Urothelium cell line (cell line): ENCODE measurements at regions not wholly inside any gene's neighbourhood (a gene's known extent, or its start where the extent isn't known, plus 50 kb on each side); places are given as distances from the start of the nearest gene placed in this dataset.

Source experiments
- DNase-seq: peaks from one replicate; pipeline ENCODE4 v3.0.0; 2011; ENCODE audit warnings: low spot score, mixed read lengths
- FAIRE-seq: peaks from 2 replicates; lab custom pipeline; 2011; peaks lifted over from hg19 to GRCh38; lab: Jason Lieb, UNC

DNA sequence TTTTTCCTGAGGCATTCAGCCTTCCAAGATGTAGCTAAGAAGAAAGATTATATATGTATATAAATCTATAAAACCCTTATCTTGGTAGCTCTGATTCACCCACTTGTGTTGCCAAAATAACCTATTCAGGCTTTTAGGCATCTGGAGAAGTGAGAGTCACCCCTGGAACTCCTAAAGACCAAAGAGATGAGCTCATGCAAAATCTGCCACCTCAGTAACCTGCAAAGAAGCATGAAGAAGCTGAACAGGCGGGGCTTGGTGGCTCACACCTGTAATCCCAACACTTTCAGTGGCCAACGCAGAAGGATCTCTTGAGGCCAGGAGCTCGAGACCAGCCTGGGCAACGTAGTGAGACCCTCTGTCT is 393.7 kb downstream of the FOXO1 start:
- DNase-seq, result no peak

DNA sequence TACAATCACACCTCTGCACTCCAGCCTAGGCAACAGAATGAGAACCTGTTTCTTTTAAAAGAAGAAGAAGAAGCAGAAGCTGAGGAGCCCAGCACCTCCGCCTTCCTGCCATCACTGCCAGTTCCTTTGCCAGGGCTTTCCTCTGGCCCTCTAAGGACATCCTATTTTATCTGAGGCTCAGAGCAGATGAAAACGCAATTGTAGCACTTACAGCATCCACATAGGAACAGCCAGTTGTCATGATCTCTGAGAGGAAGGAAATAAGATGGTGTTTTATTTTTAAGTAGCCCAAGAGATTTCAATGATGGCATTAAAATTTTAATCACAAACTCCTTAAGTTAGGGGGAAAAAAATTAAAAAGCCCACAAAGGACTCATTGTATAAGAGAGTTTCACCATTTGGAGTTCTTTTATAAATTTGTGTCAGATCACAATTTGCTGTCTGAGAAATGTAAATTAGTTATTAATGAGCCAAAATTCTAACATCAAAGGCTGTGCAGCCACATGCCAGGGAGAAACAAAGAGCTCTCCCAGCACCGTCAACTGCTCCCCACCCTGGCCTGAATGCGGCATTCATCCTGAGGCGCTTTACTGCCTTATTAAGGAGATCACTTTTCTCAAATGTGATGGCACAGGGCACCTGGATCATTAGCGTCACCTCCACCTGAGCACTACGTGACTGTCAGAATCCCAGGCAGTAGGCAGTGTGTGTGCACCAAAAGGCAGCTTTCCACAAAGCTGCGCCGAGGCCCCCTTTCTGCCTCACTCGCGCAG is 393.0 kb downstream of the FOXO1 start:
- FAIRE-seq, result no peak

More for the DNA sequence above, 393.7 kb downstream of the FOXO1 start:
- FAIRE-seq, result no peak

DNA sequence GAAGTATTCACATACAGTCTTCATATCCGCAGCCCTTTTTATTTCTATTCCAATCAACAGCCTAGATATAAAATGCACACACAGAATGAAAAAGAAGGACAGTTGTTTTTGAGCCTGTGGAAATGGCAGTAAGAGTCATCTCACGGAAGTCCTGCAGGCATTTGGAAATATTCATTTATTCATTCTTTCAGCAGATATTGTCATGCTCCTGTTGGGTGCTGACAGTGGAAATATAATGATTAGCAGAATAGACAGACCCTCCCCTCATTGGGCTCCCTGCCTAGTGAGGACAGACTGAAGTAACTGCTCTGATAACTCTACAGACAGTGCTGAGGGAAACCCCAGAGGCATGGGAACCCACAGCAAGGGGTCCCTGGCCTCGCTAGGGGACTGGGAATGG is 392.3 kb downstream of the FOXO1 start:
- DNase-seq (no peak), FAIRE-seq (no peak)

More for the DNA sequence above, 393.0 kb downstream of the FOXO1 start:
- no peak for DNase-seq

DNA sequence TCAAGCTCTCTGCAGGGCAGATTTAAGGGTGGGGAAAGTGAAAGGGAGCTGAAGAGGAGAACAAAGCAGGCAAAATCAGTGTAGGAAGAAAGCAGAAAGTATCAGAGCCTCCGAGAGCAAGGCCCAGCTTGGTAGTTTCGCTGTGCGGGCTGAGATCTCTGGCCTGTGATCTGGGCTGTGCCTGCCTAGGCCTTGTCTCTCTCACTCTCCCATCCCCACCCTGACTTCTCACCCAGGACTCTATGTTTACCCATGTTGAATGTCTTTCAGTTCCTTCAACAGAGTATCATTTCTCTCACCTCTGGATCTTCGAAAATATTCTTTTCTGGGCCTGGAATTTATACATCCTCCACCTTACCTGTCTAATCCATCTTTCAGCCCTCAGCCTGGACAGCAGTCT is 391.3 kb downstream of the FOXO1 start:
- FAIRE-seq, result no peak
- DNase-seq, result no peak

DNA sequence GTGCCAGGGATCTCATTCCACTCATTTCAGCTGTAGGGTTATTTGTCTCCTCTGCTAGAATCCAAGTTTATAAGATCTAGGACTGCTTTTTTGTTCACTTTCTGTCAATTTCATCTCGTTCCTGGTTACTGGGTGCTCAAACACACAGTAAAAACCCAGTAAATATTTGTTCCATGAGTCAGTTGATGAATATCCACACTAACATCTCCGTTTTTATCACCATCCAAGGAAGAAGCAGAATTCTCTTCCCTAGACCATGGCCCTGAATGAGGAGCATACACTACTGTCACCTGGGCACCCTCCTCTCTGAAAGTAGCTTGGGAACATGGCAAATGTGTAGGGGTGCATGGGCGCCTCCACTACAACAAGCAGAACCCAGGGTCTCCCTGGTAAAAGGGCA is 390.8 kb downstream of the FOXO1 start:
- FAIRE-seq (no peak), DNase-seq (peak; percentile 20)

DNA sequence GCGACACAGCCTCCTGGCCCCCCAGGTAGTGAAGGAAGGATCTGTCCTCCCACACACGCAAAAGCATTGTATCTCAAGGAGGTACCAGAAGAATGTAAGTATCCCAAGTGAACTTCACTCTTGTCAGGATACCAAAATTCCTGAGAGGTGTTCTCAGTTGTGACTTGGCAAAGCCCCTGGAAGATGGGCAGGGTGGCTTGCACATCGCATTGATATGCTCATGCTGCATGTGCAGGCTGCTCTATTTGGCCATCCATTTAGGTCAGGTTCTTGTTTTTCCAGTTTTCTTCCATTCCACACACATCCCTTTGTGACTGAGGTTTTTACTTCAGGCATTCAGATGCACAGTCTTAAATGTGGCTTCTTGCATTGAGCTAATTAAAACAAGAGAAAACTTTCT is 382.8 kb downstream of the FOXO1 start:
- FAIRE-seq, result no peak

DNA sequence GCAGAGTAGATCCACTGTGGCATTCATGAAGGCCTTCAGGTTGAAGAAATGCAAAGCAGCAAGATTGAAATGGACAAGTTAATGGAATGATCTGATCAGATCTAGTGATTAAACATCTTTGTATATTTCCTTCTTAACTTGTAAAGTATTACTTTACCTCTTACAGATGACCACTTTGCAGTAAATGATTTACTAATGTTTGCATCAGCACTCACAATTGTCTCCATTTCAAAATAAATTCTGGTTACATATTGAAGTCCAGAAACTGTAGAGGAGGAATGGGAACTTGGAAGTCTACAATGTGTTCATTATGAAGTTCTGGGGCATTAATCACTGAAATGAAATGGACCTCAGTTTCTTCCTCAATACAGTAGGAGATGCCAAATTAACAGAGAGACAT is 380.8 kb downstream of the FOXO1 start:
- no peak for FAIRE-seq

More for the DNA sequence above, 382.8 kb downstream of the FOXO1 start:
- no peak for DNase-seq

DNA sequence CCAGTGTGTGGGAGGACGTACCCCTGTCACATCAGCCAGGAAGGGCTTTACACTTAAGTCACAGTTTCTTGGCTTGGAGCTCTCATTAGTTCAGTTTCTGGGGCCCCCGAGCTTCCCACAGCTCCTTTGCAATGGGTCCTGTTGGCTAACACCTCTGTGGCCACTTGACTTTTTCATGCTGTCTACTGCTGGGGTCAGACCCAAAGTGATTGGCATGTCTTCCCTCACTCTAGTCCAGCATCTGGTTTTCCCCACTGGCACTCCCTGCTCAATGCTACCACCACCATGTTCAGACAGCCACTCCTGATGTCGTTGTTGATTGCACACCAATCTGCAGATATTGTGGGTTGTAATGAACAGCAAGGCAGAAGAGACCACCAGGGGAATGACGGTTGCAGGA is 379.0 kb downstream of the FOXO1 start:
- no peak for FAIRE-seq

More for the DNA sequence above, 380.8 kb downstream of the FOXO1 start:
- DNase-seq, result no peak

DNA sequence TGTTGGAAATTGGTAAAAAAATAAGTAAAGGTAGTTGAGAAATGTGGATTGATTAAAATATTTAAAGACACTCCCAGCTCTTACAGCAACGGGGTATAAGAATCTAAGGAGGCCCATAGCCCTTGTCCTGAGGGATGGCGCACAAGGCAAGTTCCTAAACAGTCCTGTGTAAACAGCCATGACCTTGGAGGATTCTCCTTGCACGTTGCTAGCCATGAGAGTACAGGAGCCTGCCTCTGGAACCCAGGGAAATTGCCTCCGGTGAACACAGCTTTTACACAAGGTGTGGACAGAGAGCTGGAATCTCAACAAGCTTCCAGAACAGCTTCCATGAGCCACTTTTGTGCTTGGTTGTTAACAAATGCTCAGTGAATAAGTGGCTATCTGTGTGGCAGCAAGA is 378.2 kb downstream of the FOXO1 start:
- DNase-seq (no peak), FAIRE-seq (no peak)

More for the DNA sequence above, 379.0 kb downstream of the FOXO1 start:
- DNase-seq, result no peak

DNA sequence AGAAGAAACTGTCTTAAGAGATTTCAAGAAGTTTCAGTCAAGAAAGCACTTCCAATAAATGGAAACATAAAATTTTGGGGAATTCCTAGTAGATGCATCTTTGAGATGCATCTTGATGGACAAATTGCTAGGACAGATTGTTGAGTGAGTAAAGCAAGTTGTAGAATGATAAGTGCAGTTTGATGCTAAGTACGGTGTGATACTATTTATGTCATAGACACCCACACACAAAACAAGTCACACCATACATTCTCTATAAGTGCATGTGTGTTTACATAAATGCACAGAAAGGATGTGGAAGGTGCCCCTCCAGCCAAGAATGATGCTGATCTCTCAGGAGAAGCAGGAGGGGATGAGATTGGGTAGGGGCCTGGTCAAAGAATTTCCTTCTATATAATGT is 375.7 kb downstream of the FOXO1 start:
- DNase-seq (no peak), FAIRE-seq (no peak)

DNA sequence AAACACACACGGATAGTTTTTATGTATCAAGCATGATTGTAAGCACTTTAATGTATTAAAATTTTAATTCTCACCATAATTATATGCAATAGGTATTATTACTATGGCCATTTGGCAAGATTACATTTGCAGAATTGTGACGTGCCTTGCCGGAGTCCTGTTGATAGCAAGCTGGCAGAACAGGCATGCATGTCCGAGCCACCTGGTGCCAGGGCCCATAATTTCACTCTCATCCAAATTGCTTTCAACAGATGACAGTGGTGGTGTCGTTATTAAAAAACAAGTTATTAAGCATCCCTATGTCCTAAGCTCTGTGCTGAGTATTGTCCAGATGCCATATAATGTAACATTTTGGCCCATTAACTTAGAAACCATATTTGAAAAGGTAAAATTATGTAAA is 374.3 kb downstream of the FOXO1 start:
- FAIRE-seq, result no peak
- no peak for DNase-seq

DNA sequence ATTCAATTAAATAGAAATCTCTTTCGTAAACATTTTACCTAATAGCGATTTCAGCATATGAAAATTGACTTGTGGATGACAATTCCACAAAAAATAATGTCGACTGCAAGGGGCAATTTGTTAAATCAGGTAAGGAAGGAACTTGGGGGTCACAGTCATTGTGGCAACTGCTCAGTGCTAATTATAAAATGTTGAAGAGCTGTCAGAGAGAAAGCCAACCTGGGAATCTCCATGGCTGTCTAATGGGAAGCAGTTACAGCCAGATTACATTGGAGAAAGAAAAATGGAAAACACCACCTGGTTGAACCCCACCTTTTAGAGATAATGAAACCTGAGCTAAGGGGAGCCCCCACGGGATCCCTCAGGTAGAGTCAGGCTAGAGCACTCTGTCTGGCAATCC is 373.9 kb downstream of the FOXO1 start:
- DNase-seq (no peak), FAIRE-seq (no peak)

DNA sequence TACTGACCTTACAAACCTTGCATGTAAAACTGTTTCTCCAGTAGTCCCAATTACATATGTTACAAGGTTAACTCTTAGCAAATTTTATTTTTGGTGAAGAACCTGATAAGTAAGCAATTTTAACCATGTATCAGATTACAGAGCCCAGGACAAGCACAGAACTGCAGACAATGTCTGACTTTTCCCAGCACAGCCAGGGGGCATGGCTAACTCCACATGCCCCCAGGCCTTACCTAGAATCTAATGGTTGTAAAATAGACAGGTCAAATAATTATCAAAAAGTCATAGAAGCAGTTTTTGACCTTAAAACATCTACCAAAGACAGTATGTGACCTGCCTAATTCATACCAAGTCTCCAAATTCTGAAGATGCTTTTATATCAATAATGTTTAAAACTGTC is 364.1 kb downstream of the FOXO1 start:
- DNase-seq (no peak), FAIRE-seq (no peak)

DNA sequence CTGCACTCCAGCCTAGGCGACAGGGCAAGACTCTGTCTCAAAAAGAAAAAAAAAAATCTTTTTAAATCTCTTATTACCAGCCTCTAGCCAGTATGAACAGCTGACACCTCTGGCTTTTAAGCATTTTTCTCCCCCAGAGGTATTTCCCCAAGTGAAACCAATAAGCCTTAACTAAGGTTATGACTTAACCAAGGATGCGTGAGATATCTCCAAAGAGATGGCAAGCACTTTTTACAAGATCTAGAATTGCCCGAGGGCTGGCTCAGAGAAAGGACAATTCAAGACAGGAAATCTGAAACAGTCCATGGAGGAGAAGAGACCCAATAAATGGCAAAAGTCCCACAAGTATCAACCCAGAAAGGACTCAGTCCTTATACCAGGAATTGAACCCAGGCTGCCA is 362.1 kb downstream of the FOXO1 start:
- FAIRE-seq (no peak), DNase-seq (no peak)

DNA sequence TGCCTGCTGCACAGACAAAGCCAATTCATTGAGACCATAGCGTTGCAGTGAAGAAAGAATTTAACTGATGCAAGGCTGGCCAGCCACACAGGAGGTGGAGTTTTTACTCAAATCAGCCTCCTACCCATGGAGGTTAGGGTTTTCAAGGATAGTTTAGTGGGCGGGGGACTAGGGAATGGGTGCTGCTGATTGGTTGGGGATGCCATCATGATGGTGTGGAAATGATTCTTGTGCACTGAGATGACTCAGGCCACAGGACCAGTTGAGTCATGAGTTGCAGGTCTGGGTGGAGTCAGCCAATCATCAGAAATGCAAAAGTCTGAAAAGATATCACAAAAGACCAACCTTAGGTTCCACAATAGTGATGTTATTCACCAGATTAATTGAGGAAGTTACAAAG is 359.6 kb downstream of the FOXO1 start:
- no peak for DNase-seq
- FAIRE-seq, result no peak

DNA sequence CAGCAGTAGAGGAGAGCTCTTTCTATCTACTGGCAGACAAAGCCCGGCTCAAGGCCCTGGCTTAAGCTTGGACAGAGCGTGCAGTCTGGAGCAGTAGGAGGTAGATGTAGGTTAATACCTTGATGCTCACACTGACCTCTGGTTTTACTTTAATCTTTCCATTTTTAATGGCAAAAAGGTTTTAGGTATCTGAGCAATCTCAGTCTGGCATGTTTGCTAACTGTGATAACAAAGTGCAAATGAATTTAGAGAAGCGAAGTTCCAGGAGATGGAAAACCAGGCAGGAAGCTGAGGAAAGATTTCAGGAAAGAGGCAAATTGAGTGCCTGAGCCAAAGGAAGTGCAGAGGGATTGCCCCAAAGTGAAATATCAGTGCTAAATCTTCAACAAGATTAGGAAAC is 356.6 kb downstream of the FOXO1 start:
- DNase-seq (no peak), FAIRE-seq (no peak)

DNA sequence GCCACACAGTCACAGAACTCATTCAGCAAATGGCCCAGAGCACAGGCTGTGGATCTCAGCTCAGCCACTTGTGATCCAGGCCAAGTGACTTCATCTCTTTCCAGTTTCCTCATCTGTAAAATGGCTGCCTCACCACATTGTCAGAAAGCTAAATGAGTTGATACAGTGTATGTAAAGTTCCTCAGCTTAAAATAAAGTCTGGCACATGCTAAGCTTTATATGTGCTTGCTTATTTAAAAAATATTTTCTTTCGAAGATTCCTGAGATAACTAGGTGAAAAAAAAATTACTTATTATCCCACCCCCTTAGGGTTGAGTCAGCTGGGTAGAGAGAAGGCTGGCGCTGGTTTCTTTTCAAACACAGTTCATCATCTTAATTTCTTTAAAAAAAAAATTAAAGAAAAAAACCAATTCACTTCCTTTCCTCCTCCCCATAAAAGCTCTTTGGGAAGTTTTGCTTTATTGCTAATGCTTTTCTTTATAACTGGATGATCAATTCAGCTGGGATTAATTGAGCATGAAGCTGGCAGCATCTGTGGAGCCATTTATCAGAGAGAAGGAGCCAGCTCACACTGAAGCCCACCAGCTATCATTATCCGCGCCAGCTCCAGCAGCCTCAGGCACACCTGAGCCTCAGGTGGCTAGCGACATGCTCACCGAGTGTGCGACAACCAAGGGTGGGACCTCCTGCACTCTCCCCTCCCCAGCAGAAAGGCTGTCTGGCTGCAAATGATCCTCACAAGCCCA is 354.9 kb downstream of the FOXO1 start:
- FAIRE-seq (no peak), DNase-seq (no peak)

DNA sequence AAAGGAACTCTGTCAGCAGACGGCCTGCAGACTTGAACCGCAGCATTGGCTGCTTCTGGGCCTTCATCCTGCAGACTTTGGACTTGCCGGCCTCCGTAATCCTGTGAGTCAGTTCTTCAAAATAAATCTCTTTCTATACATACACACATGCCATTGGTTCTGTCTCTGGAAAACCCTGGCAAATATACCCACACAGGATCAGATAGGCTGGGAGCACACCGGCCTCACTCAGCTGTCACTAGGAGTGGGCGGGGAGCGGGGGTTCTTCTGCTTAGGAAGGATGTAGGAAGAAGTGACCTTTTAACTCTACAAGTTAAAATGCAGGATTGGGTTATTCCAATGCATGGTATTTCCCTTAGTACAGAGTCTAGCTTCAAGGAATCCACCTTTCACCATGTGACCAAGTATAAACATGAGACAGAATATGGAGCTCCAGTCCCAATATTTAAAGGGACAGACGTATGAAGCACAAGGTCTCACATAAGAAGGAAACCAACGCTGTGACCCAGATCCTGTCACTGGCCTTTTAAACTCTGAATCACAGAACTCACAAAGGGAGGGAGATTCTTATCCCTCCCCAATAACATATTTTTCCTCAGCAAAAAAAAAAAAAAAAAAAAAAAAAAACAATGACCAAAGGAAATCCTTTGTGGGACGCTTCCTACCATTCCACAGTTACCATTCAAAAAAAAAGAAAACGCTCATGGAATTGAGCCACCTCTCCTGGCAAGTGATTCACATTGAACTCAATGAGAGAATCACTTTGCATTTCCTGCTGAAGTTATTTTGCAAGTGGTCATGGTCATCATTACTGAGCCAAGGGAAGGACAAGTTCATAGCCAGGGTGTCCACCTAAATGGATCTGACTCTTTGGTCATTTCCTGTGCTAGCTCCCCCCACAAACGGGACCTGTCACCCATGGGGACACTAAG is 352.9 kb downstream of the FOXO1 start:
- FAIRE-seq, result no peak
- no peak for DNase-seq

DNA sequence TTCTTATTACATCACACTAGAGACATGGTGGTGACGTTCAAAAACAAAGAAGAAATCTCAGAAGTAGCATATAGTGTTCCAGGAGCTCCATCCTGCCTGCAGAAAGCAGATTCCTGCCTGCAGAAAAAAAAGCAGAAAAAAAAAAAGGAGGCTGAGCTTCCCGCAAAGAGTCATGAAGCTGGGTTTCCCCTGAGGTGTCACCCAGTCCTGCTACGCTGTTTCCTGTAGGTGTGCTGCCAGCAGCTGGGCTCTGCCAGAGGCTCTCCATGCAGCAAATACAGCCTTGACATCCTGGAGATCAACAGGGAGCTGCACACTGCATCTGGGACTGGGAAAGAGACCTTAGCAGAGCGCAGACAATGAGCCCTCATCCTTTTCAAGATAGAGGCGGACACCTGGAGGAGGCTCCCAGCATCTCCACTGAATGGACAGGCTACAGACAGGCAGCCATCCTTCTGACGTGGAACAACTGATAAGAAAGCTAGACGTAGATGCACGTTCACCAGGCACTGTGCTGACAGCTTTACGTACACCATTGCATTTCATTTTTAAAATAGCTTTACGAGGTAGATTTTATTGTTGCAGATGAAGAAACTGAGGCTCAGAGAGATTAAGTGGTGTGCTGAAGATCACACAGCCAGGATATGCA is 350.9 kb downstream of the FOXO1 start:
- DNase-seq (no peak), FAIRE-seq (no peak)

DNA sequence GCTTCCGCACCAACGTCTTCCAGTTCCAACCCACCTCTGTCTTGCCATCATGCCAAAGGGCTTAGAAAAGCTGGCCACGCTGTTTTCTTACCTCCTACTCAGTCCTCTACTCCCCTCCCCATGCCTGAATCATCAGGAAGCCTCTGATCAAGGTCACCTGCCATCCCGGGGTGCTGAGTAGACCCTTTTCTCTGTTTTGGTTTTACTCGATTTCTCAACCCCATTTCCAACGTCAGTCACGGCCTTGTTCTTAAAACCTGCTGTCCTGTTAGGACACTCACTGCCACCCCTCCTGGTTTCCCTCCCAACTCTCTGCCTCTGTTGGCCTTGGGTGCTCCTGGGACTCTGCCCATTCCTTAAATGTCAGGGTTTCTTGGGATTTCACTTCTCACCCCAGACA is 350.1 kb downstream of the FOXO1 start:
- FAIRE-seq, result no peak

DNA sequence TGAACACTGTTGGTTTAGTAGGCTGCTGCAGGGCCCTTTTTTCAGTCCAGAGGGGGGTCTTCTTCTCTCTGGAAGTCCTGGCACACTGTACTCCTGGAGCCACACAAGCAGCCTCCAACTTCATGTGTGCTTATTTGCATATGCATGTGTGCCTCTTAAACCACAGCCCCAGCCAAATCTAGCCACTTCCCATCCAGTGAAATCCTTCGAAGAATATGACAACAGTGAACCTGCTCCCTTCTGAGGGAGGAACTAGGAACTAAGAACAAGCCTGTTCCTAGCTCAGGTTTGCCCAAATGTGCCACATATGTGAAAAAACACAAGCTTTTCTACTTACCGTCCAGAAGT is 348.5 kb downstream of the FOXO1 start:
- FAIRE-seq (no peak), DNase-seq (no peak)

More for the DNA sequence above, 350.1 kb downstream of the FOXO1 start:
- no peak for DNase-seq
